Ascending aorta (tissue), 2 donors: ENCODE measurements at regions not wholly inside any gene's neighbourhood (a gene's known extent, or its start where the extent isn't known, plus 50 kb on each side); places are given as distances from the start of the nearest gene placed in this dataset.

Experiments
- DNase-seq, 2 donors: peaks; one replicate each; pipeline ENCODE4 v3.0.0-alpha.2; 2019; ENCODE audit warnings: low spot score in 2 of 2
- H3K27ac ChIP-seq, 2 donors: fragments of 200-600 bp; sonication (generic); one replicate each; pipeline ENCODE4 v1.5.1; 2016 to 2017; ENCODE audit warnings: mild to moderate bottlenecking in 1 of 2
- H3K27me3 ChIP-seq: fragments of 200-600 bp; sonication (generic); one replicate; pipeline ENCODE4 v1.5.1; 2017
- H3K36me3 ChIP-seq, 2 donors: fragments of 200-600 bp; sonication (generic); one replicate each; pipeline ENCODE4 v1.5.1; 2016
- H3K4me1 ChIP-seq, 2 donors: fragments of 200-600 bp; sonication (generic); one replicate each; pipeline ENCODE4 v1.5.1; 2016 to 2017; ENCODE audit warnings: mild to moderate bottlenecking in 1 of 2
- H3K4me3 ChIP-seq, 2 donors: fragments of 200-600 bp; sonication (generic); one replicate each; pipeline ENCODE4 v1.5.1; 2016 to 2017; ENCODE audit warnings: mild to moderate bottlenecking in 1 of 2
- H3K9me3 ChIP-seq, 2 donors: fragments of 200-600 bp; sonication (generic); one replicate each; pipeline ENCODE4 v1.5.1; 2016
- intact Hi-C: fragments of 100-400 bp; cut with DNase I; formaldehyde crosslinking; loops from one replicate; pipeline ENCODE4 v1.15.1; 2023
- TF ChIP-seq, protein P1 (sequence below), 3 experiments: fragments of 200-600 bp in 2 of 3; fragments of 450-650 bp in 1 of 3; sonication (generic) in 2 of 3; IDR thresholded peaks; one replicate each; pipeline ENCODE4 v1.5.1; 2016 to 2019; ENCODE audit warnings: antibody characterized with exemption in 3 of 3, mild to moderate bottlenecking in 1 of 3, moderate library complexity in 1 of 3

- no peak for DNase-seq
- Histone ChIP-seq H3K36me3 (no peaks in the 10 kb centered on the region), H3K9me3 (no peaks in the 10 kb centered on the region), H3K4me3 (no peak overlapping the region), H3K27me3 (no peaks in the 10 kb centered on the region), H3K27ac (no peak overlapping the region), H3K4me1 (no peaks in the 10 kb centered on the region)
- TF ChIP-seq, protein P1, sequence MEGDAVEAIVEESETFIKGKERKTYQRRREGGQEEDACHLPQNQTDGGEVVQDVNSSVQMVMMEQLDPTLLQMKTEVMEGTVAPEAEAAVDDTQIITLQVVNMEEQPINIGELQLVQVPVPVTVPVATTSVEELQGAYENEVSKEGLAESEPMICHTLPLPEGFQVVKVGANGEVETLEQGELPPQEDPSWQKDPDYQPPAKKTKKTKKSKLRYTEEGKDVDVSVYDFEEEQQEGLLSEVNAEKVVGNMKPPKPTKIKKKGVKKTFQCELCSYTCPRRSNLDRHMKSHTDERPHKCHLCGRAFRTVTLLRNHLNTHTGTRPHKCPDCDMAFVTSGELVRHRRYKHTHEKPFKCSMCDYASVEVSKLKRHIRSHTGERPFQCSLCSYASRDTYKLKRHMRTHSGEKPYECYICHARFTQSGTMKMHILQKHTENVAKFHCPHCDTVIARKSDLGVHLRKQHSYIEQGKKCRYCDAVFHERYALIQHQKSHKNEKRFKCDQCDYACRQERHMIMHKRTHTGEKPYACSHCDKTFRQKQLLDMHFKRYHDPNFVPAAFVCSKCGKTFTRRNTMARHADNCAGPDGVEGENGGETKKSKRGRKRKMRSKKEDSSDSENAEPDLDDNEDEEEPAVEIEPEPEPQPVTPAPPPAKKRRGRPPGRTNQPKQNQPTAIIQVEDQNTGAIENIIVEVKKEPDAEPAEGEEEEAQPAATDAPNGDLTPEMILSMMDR (IDR thresholded peaks at IDR 0.05), result no peak
- intact Hi-C loops, result loop anchor here (10.0 kb wide), 1 partner anchor 155 kb away; no protein-coding TSS in a partner anchor
Observed at GRCh38 chr17:33519692-33520091, 226.6 kb upstream of the ASIC2 start.

GRCh38 chr17:33520426-33521330 lies 227.6 kb upstream of the ASIC2 start:
- TF ChIP-seq, protein P1 (IDR thresholded peaks at IDR 0.05), result peak; percentile 28 to 57 (median 38)
- no peaks in the 10 kb centered on the region for H3K27me3 ChIP-seq
- intact Hi-C loops, result loop anchor here (10.0 kb wide), 1 partner anchor 154 kb away; no protein-coding TSS in a partner anchor
- H3K4me3 ChIP-seq, result no peak overlapping the region
- H3K9me3 ChIP-seq, result no peaks in the 10 kb centered on the region
- H3K4me1 ChIP-seq, result no peaks in the 10 kb centered on the region
- no peak overlapping the region for H3K27ac ChIP-seq
- no peak for DNase-seq
- no peaks in the 10 kb centered on the region for H3K36me3 ChIP-seq

DNA sequence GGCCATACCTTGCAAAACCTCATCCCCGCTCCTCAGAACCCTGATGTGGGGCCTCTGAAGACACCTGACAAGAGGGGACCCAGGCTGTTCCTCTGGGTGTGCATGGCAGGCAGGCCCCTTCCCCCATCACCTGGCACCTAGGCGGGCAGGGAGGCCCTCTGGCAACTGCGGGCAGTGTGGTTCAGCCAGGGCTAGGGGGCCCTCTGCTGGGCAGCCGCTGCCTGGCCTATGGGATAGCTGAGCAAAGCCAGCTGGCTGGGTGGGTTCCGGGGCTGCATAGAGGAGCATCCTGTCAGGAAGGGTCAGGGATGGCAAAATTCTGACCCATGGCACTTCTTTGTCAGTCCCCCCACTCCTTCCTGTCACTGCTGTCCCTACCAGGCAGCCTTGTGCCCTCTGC lies 228.7 kb upstream of the ASIC2 start:
- Histone ChIP-seq H3K4me3 (no peak overlapping the region), H3K36me3 (no peaks in the 10 kb centered on the region), H3K27me3 (no peaks in the 10 kb centered on the region), H3K9me3 (no peaks in the 10 kb centered on the region), H3K4me1 (no peaks in the 10 kb centered on the region), H3K27ac (no peak overlapping the region)
- intact Hi-C loops, result loop anchor here (10.0 kb wide), 1 partner anchor 153 kb away; no protein-coding TSS in a partner anchor
- no peak for DNase-seq
- TF ChIP-seq, protein P1 (IDR thresholded peaks at IDR 0.05), result no peak

GRCh38 chr17:33522623-33523022 lies 229.5 kb upstream of the ASIC2 start:
- no peaks in the 10 kb centered on the region for H3K9me3 ChIP-seq
- intact Hi-C loops, result loop anchor here (10.0 kb wide), 1 partner anchor 152 kb away; no protein-coding TSS in a partner anchor
- TF ChIP-seq, protein P1 (IDR thresholded peaks at IDR 0.05), result no peak

GRCh38 chr17:33523577-33523981 lies 230.5 kb upstream of the ASIC2 start:
- DNase-seq, result no peak
- Histone ChIP-seq H3K4me1 (no peaks in the 10 kb centered on the region), H3K4me3 (no peak overlapping the region), H3K36me3 (no peaks in the 10 kb centered on the region), H3K9me3 (no peaks in the 10 kb centered on the region), H3K27ac (peak overlapping the region in 1 of 2 donors; percentile 20), H3K27me3 (no peaks in the 10 kb centered on the region)
- TF ChIP-seq, protein P1 (IDR thresholded peaks at IDR 0.05), result no peak
- intact Hi-C loops, result loop anchor here (10.0 kb wide), 1 partner anchor 151 kb away; no protein-coding TSS in a partner anchor

More at GRCh38 chr17:33522623-33523022, 229.5 kb upstream of the ASIC2 start:
- H3K27me3 ChIP-seq, result no peaks in the 10 kb centered on the region
- H3K27ac ChIP-seq, result no peak overlapping the region
- H3K36me3 ChIP-seq, result no peaks in the 10 kb centered on the region
- no peaks in the 10 kb centered on the region for H3K4me1 ChIP-seq
- H3K4me3 ChIP-seq, result no peak overlapping the region
- no peak for DNase-seq
